Natural killer cell treated with Interleukin-12 subunit alpha and Interleukin-12 subunit beta and Interleukin-15 and Interleukin-18, amount 100 ng/mL, for 72 hours (primary cell): ENCODE measurements at regions not wholly inside any gene's neighbourhood (a gene's known extent, or its start where the extent isn't known, plus 50 kb on each side); places are given as distances from the start of the nearest gene placed in this dataset.
"Not testable (repeated sequence)": the region's sequence is repeated elsewhere in the genome, so short reads cannot be mapped to it uniquely, and the experiment has no call there.

Source experiments
- ATAC-seq, 2 donors: fragments of 150-1000 bp; cut with Tn5 transposase in 1 of 2; sonication (Bioruptor Pico), chemical (Tn5 transposase) in 1 of 2; 2 replicates each; pipeline ENCODE4 v1.10.0; 2021
- DNase-seq: peaks from one replicate; pipeline ENCODE4 v3.0.0; 2022; ENCODE audit warnings: low spot score
- H3K27ac Mint-ChIP-seq, 2 donors: 1 replicate in 1 of 2; 2 replicates in 1 of 2; pipeline ENCODE4 v1.8.0; 2022; ENCODE audit warnings: mixed read lengths in 2 of 2, mild to moderate bottlenecking in 1 of 2, moderate library complexity in 1 of 2
- H3K27me3 Mint-ChIP-seq, 2 donors: 1 replicate in 1 of 2; 2 replicates in 1 of 2; pipeline ENCODE4 v1.8.0; 2022; ENCODE audit warnings: mixed read lengths in 2 of 2
- H3K36me3 Mint-ChIP-seq: one replicate; pipeline ENCODE4 v1.8.0; 2022; ENCODE audit warnings: mixed read lengths
- H3K4me1 Mint-ChIP-seq, 2 donors: 1 replicate in 1 of 2; 2 replicates in 1 of 2; pipeline ENCODE4 v1.8.0; 2022; ENCODE audit warnings: low read depth in 2 of 2, mixed read lengths in 2 of 2, mild to moderate bottlenecking in 1 of 2
- H3K4me3 Mint-ChIP-seq: one replicate; pipeline ENCODE4 v1.8.0; 2022; ENCODE audit warnings: mixed read lengths
- H3K9me3 Mint-ChIP-seq: 2 replicates; pipeline ENCODE4 v1.8.0; 2022; ENCODE audit warnings: mixed read lengths

DNA sequence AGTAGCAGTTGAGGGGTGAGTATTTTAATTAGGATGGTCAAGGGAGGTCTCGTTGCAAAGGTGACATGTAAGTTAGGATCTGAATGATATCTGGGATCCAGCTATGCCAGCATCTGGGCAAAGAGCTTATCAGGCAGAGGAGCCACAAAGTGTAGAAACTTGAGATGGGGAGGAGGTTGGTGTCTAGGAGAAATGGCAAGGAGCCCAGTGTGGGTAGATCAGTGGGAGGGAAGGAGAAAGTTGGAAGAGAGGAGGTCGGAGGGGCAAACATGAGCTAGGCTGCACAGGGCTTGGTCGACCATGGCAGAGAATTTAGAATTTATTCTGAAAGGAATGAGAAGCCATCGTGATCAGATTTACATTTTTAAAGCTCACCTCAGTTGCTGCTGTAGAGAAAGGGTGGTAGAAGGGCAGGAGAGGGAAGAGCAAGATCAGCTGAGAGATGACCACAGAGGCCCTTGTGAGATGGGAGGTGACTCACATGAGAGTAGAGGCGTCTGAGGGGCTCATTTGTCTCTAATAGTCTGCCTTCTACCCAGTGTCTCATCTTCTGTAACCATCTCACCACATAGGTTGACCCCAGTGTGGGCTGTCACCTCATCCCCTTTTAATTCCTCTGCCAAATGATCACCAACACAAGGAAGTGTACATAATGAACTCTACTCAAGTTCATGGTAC, 170.0 kb downstream of the ETAA1 start:
- H3K4me3 Mint-ChIP-seq = no peak overlapping the region
- peaks cover 4 to 7% of the 10 kb centered on the region in 2 donors for H3K27me3 Mint-ChIP-seq
- no peak for ATAC-seq
- no peaks in the 10 kb centered on the region for H3K36me3 Mint-ChIP-seq
- no peak for DNase-seq
- H3K4me1 Mint-ChIP-seq = no peaks in the 10 kb centered on the region
- H3K27ac Mint-ChIP-seq = no peak overlapping the region
- peaks cover 3% of the 10 kb centered on the region for H3K9me3 Mint-ChIP-seq

DNA sequence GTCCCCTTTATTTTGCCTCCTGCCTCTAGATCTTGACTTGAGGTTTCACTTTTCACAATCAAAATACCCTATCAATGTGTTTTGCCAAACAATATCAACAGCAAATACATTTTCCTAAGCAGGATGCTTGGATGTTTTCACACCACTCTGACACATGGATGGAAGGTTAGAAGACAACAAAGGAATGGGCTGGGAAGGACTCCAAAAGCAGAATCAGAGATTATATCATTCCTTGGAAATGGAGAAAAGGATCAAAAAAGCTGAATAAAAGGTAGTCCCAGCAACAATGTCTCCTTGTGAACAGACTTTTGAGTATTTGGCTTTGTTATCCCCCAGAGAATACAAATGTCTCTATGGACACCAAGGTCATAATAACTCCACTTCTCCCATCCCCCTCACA, 170.8 kb downstream of the ETAA1 start:
- DNase-seq (no peak), ATAC-seq (no peak)
- H3K4me1 Mint-ChIP-seq = no peaks in the 10 kb centered on the region
- no peak overlapping the region for H3K27ac Mint-ChIP-seq
- no peak overlapping the region for H3K4me3 Mint-ChIP-seq
- H3K27me3 Mint-ChIP-seq = peaks cover 5 to 7% of the 10 kb centered on the region in 2 donors
- H3K9me3 Mint-ChIP-seq = peaks cover 7% of the 10 kb centered on the region
- no peaks in the 10 kb centered on the region for H3K36me3 Mint-ChIP-seq

DNA sequence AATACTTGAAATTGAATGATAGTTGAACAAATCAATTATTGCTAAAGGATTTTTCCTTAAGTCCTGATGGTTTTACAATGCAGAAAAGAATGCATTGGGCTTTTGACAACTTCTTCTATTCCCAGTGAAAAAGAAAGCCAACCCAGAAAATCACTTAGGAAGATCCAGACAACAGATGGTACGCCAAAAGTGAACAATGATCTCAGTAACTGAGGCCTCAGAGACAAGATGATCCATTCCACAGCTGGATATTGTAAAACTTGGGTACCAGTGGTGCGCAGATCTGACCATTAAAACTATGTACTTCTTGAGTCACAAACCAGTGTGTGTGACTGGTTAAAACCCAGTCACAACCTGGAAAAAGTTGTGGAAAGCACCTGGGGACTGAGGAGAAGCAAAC, 173.5 kb downstream of the ETAA1 start:
- peaks cover 7% of the 10 kb centered on the region for H3K9me3 Mint-ChIP-seq
- no peaks in the 10 kb centered on the region for H3K36me3 Mint-ChIP-seq
- DNase-seq (no peak), ATAC-seq (no peak)
- H3K4me3 Mint-ChIP-seq = no peak overlapping the region
- H3K27ac Mint-ChIP-seq = no peak overlapping the region
- no peaks in the 10 kb centered on the region for H3K4me1 Mint-ChIP-seq
- peaks cover 5 to 7% of the 10 kb centered on the region in 2 donors for H3K27me3 Mint-ChIP-seq

DNA sequence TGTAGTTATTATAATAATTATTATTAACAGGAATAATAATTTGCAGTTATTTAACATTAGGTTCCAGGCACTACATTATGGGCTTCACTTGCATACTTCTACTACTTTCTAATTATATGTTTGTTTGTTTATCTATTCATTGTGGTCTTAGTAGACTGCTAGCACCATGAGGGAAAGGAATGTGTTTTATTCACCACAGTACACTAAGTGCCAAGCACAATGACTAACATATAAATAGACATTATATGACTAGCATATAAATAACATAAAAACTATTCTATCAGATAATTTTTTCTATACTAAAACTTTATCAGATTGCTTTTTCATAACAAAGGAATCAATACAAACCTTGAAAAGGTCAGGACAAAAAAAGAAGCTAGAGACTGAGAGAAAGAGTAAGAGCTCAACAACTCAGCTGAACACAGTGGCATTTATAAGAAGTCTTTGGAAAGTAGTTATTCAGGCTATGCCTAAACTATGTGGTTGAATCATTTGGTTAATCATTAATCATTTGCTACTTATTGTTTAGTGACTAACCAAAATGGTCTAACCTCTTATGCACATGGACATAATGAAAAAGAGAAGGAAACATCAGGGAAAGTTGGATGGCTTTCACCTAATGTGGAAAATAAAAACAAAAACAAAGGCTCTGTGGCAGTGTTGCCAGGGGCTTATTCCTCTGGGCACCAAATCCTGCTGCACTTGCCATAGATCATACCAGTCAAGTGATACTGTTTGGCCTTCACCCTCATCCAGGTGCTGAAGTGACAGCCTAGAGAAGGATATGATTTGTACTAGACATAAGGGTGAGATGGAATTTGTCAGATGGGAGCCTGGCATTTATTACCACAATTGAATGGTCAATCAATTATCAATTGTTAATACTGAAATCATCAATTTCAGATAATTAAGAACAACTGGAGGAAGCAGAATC, 174.9 kb downstream of the ETAA1 start:
- Mint-ChIP-seq H3K4me3 (no peak overlapping the region), H3K36me3 (no peaks in the 10 kb centered on the region), H3K27ac (no peak overlapping the region), H3K27me3 (peaks cover 0 to 5% of the 10 kb centered on the region in 2 donors), H3K9me3 (peaks cover 7% of the 10 kb centered on the region), H3K4me1 (no peaks in the 10 kb centered on the region)
- ATAC-seq (no peak), DNase-seq (no peak)

DNA sequence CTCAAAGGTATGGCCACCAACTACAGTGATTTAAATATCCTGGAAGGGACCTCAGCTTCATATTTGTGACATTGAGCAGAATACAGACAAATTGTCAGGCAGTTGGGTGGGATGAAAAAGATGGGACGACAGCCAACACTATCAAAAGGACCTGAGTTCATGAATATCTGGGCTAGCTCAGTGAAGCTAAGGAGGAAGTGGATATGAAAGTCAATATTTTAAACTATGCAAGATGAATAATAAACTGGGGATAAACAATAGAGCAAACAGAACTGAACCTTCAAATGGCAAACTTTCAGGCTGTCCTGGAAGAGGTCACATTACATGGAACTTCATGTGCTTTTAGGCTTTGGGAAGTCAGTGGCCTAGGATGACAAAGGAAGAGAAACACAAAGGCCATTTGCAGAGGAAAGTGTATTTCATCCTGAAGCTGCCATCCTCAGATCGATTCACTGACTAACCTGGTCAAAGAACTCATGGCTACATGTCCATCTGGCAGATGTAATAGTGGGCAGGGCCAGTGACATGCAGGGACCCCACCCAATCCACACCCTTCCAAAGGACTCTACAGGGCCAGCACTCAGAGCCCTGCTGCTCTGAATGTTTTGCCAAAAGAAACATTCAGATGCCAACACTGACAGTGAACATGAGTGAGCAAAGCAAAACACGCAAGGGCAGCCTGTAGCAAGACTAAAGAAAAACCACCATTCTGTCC, 175.7 kb downstream of the ETAA1 start:
- Mint-ChIP-seq H3K27ac (no peak overlapping the region), H3K27me3 (peaks cover 0 to 2% of the 10 kb centered on the region in 2 donors), H3K4me1 (no peaks in the 10 kb centered on the region), H3K4me3 (no peak overlapping the region), H3K36me3 (no peaks in the 10 kb centered on the region), H3K9me3 (peaks cover 4% of the 10 kb centered on the region)
- DNase-seq = no peak
- no peak for ATAC-seq

DNA sequence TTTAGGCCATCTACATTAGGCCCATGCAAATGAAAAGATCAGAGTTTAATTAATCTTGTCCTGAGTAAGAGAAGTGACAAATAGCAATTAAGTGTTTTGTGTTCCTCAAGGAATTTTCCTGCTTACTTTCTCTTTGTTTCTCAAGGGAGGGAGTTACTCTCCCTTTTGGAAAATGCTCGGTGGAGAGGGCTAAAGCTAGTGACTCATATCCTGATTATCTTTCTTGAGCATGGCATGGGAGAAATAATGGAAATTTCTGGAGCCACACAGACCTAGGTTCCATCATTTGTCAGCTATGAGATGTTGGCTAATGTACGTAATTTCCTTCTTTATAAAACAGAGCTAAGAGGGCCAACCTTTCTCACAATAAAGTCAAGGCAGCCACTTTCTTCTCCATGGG, 177.1 kb downstream of the ETAA1 start:
- Mint-ChIP-seq H3K4me3 (no peak overlapping the region), H3K9me3 (peaks cover 4% of the 10 kb centered on the region), H3K4me1 (peaks cover 0 to 2% of the 10 kb centered on the region in 2 donors), H3K36me3 (no peaks in the 10 kb centered on the region), H3K27ac (no peak overlapping the region), H3K27me3 (peaks cover 0 to 2% of the 10 kb centered on the region in 2 donors)
- ATAC-seq = no peak
- DNase-seq = no peak

DNA sequence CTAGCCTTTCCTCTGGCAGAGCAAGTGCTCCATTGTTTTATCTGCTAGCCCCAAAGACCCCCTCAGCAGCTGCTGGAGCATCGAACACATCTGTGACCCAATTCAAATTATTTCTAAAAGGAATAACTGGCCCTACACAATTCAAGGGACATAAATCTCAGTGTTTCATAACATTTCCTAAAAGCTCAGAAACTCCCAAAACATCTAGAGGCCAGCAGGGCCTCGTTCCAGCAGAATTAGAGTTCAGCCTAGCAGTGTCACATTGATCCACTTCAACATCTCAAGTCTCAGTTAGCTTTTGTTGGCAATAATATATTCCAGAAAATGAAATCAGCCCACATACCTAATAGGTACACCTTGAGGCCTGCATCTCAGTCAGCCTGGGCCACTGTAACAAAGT, 179.1 kb downstream of the ETAA1 start:
- no peaks in the 10 kb centered on the region for H3K36me3 Mint-ChIP-seq
- H3K4me3 Mint-ChIP-seq = no peak overlapping the region
- DNase-seq (no peak), ATAC-seq (no peak)
- H3K9me3 Mint-ChIP-seq = peaks cover 4% of the 10 kb centered on the region
- peaks cover 0 to 6% of the 10 kb centered on the region in 2 donors for H3K4me1 Mint-ChIP-seq
- H3K27me3 Mint-ChIP-seq = peaks cover 0 to 2% of the 10 kb centered on the region in 2 donors
- H3K27ac Mint-ChIP-seq = no peak overlapping the region

DNA sequence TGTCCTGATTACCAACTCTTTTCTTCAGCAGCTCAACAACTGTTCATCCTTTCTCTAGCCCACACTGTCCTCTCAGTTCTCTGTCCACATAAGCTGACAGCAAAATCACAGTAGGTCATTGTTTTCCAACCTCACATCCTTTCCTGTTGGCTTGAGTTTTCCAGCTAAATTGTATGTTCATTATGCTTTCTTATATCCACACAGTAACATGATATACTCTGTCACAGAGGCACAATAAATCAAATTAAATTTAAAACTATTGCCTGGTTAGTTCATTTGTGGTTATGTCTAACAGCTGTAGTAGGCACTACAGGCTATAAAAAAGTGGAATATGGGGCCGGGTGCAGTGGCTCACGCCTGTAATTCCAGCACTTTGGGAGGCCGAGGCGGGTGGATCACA, 179.9 kb downstream of the ETAA1 start:
- Mint-ChIP-seq H3K4me3 (no peak overlapping the region), H3K4me1 (peaks cover 0 to 6% of the 10 kb centered on the region in 2 donors), H3K9me3 (peaks cover 4% of the 10 kb centered on the region), H3K36me3 (no peaks in the 10 kb centered on the region), H3K27me3 (peaks cover 0 to 2% of the 10 kb centered on the region in 2 donors), H3K27ac (no peak overlapping the region)
- DNase-seq (no peak), ATAC-seq (no peak)

DNA sequence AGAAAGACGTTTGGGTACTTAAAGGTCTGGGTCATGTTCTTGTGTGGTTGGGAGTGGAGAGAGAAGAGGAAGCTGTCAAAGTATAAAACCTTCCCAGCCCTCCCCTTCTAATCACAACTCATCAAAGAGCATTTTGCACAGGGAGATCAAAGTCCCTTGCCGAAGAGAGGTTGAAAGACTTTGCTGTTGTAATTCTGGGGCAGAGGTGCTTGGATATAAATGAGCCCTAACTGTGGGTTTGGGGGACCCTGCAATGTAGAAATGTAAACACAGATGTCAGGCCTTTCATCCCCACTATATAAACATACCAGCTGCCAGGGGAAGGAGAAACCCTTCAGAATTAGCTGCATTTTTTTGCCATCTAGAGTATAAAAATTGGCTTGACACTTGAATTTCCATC, 182.1 kb downstream of the ETAA1 start:
- no peaks in the 10 kb centered on the region for H3K27me3 Mint-ChIP-seq
- no peak overlapping the region for H3K27ac Mint-ChIP-seq

DNA sequence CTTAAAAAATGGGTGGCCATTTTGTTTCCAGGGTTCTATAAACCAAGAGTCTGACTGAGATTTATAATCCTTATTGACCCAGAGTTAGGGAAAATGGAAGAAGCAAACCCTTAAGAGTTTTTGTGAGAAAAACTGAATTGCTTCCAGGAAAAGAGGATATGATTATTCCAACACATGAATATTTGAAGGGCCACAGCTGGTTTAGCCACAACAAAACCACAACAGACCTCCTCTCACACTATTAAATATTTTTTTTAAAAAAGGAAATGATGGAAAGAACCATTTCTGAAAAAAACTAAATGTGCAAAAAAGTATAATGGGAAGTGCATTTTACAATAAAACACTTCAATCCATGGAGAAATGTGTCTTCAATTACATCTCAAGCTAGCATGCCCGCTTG, 182.7 kb downstream of the ETAA1 start:
- Mint-ChIP-seq H3K4me1 (peaks cover 0 to 6% of the 10 kb centered on the region in 2 donors), H3K27ac (no peak overlapping the region), H3K9me3 (peaks cover 4% of the 10 kb centered on the region), H3K27me3 (no peaks in the 10 kb centered on the region), H3K36me3 (peaks cover 5% of the 10 kb centered on the region), H3K4me3 (no peak overlapping the region)
- ATAC-seq = no peak
- no peak for DNase-seq

More for the DNA sequence above, 182.1 kb downstream of the ETAA1 start:
- H3K9me3 Mint-ChIP-seq = no peaks in the 10 kb centered on the region
- H3K4me3 Mint-ChIP-seq = no peak overlapping the region
- H3K4me1 Mint-ChIP-seq = peaks cover 0 to 6% of the 10 kb centered on the region in 2 donors
- no peaks in the 10 kb centered on the region for H3K36me3 Mint-ChIP-seq
- no peak for ATAC-seq
- DNase-seq = no peak

DNA sequence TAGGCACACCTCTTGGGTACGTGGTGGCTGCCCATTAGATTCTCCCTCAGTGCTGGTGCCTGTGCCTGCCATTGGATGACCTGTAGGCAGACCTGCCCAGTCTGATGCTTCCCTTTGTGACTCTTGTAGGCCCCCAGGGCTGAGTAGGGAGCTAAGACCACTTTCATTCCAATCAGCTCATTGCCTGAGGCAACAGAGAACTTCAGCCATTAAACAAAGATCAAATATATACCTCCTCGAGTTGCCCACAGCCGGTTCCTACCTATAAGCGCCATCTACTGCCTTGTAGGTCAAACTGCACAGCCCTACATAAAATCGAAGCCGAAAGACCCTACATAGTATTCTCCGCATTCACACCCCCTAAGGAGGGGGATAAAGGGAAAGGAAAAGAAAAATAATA, 184.6 kb downstream of the ETAA1 start:
- ATAC-seq = no peak
- H3K36me3 Mint-ChIP-seq = peaks cover 21% of the 10 kb centered on the region
- H3K27me3 Mint-ChIP-seq = no peaks in the 10 kb centered on the region

DNA sequence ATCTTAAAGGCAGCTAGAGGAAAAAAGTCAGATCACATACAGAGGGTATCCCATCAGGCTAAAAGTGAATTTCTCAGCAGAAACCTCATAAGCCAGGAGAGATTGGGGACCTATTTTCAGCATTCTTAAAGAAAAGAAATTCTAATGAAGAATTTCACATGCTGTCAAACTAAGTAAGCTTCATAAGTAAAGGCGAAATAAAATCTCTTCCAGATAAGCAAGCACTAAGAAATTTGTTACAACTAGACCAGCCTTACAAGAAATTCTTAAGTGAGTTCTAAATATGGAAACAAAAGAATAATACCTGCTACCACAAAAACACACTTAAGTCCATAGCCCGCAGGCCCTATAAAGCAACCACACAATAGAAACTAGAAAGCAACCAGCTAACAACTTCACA, 186.1 kb downstream of the ETAA1 start:
- no peaks in the 10 kb centered on the region for H3K27me3 Mint-ChIP-seq
- no peak for ATAC-seq
- H3K9me3 Mint-ChIP-seq = peaks cover 21% of the 10 kb centered on the region
- H3K27ac Mint-ChIP-seq = no peak overlapping the region
- H3K4me1 Mint-ChIP-seq = peaks cover 0 to 6% of the 10 kb centered on the region in 2 donors
- H3K4me3 Mint-ChIP-seq = no peak overlapping the region
- H3K36me3 Mint-ChIP-seq = peaks cover 21% of the 10 kb centered on the region
- DNase-seq = no peak

More for the DNA sequence above, 184.6 kb downstream of the ETAA1 start:
- peaks cover 0 to 6% of the 10 kb centered on the region in 2 donors for H3K4me1 Mint-ChIP-seq
- H3K4me3 Mint-ChIP-seq = no peak overlapping the region
- peaks cover 21% of the 10 kb centered on the region for H3K9me3 Mint-ChIP-seq
- no peak for DNase-seq
- H3K27ac Mint-ChIP-seq = no peak overlapping the region

DNA sequence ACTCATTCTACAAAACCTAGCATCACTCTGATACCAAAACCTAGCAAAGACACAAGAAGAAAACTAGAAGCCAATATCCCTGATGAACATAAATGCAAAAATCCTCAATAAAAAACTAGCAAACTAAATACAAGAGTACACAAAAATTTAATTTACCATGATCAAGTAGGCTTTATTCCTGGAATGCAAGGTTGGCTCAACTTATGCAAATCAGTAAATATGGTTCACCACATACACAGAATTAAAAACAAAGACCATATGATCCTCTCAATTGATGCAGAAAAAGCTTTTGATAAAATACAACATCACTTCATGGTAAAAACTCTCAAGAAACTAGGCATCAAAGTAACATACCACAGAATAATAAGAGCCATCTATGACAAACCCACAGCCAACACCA, 188.3 kb downstream of the ETAA1 start:
- no peak for ATAC-seq
- H3K4me3 Mint-ChIP-seq = no peak overlapping the region
- H3K27ac Mint-ChIP-seq = no peak overlapping the region
- H3K36me3 Mint-ChIP-seq = peaks cover 21% of the 10 kb centered on the region
- H3K9me3 Mint-ChIP-seq = peaks cover 24% of the 10 kb centered on the region
- H3K27me3 Mint-ChIP-seq = peaks cover 0 to 3% of the 10 kb centered on the region in 2 donors
- H3K4me1 Mint-ChIP-seq = no peaks in the 10 kb centered on the region
- no peak for DNase-seq

DNA sequence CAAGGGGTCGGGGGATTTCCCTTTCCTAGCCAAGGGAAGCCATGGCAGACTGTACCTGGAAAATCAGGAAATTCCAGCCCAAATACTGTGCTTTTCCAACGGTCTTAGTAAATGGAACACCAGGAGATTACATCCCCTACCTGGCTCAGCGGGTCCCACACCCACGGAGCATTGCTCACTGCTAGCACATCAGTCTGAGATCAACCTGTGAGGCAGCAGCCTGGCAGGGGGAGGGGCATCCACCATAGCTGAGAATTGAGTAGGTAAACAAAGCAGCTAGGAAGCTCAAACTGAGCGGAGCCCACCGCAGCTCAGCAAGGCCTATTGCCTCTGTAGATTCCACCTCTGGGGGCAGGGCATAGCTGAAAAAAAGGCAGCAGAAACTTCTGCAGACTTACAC, 192.0 kb downstream of the ETAA1 start:
- H3K27me3 Mint-ChIP-seq, DNase-seq, H3K27ac Mint-ChIP-seq, ATAC-seq, H3K4me1 Mint-ChIP-seq, H3K4me3 Mint-ChIP-seq: not testable (repeated sequence)
- Mint-ChIP-seq H3K9me3 (peaks cover 28% of the 10 kb centered on the region), H3K36me3 (peaks cover 45% of the 10 kb centered on the region)
